ENCODE measurements at regions not wholly inside any gene's neighbourhood (a gene's known extent, or its start where the extent isn't known, plus 50 kb on each side); places are given as distances from the start of the nearest gene placed in this dataset.
A peak's percentile ranks its signal among the peaks of the same experiment; 100 is the strongest.

- intact Hi-C loops (cut with micrococcal nuclease) = loop anchor here (5.0 kb wide), 2 partner anchors 264 to 961 kb away; no protein-coding TSS in a partner anchor
- Mint-ChIP-seq H3K4me1 (ENCODE audit: low read depth) (peaks cover 44% of the 10 kb centered on the region), H3K9me3 (no peaks in the 10 kb centered on the region), H3K27me3 (ENCODE audit: insufficient read depth) (no peaks in the 10 kb centered on the region), H3K4me3 (no peak overlapping the region), H3K36me3 (ENCODE audit: low read depth) (peaks cover 3% of the 10 kb centered on the region), H3K27ac (peak overlapping the region; percentile 31)
- DNase-seq (ENCODE audit: low spot score) = no peak
Observed at GRCh38 chr7:131238347-131238931, 89.2 kb upstream of the MKLN1 start.

DNA sequence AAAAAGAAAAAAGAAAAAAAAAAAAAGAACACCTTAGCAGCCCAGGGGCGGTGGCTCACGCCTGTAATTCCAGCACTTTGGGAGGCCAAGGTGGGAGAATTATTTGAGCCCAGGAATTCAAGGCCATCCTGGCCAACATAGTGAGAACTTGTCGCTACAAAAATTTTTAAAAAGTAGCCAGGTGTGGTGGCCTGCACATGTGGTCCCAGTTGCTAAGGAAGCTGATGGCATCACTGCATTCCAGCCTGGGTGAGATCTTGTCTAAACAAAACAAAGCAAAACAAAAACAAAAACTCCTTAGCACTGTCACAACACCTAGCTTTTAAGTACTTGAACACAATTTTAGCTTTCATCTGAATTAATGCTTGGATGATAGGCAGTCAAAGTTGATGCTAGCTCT, 86.3 kb upstream of the MKLN1 start:
- Mint-ChIP-seq H3K27me3 (ENCODE audit: insufficient read depth) (no peaks in the 10 kb centered on the region), H3K36me3 (ENCODE audit: low read depth) (no peaks in the 10 kb centered on the region), H3K27ac (no peak overlapping the region), H3K4me3 (no peak overlapping the region), H3K4me1 (ENCODE audit: low read depth) (peaks cover 22% of the 10 kb centered on the region), H3K9me3 (no peaks in the 10 kb centered on the region)
- no peak for DNase-seq (ENCODE audit: low spot score)
- intact Hi-C loops (cut with micrococcal nuclease) = no loop called here

- DNase-seq (ENCODE audit: low spot score) = no peak
- Mint-ChIP-seq H3K36me3 (ENCODE audit: low read depth) (no peaks in the 10 kb centered on the region), H3K27me3 (ENCODE audit: insufficient read depth) (peaks cover 3% of the 10 kb centered on the region), H3K4me1 (ENCODE audit: low read depth) (peaks cover 14% of the 10 kb centered on the region), H3K9me3 (no peaks in the 10 kb centered on the region), H3K27ac (no peak overlapping the region), H3K4me3 (no peak overlapping the region)
- intact Hi-C loops (cut with micrococcal nuclease) = no loop called here
Observed at GRCh38 chr7:131242123-131242650, 85.5 kb upstream of the MKLN1 start.

DNA sequence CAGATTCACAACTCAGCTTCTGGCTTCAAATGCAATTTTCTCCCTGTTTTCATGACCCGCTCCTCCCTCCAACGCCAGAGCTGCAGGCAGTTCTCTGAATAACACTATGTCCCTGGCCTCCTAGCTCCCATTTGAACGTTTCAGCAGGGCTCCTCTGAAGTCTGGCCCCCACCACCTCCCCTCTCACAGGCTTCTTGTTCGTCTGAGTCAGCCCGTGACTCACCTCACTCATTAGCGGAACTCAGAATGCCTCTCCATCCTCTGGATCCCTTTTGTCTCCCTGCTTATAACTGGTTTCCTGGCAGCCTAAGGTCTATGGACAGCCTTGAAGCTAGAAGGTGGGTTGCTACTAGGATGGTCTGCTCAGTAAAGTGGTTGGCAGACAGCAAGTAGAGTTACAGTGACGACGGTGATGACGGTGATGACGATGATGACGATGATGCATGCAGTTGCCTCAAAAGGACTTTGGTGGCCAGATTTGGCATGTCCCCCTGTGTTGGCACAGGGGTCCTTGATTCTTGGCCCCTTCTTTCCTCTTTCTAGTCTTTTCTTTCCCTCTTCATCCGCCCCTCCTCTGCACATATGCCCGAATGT, 83.3 kb upstream of the MKLN1 start:
- Mint-ChIP-seq H3K9me3 (no peaks in the 10 kb centered on the region), H3K27me3 (ENCODE audit: insufficient read depth) (peaks cover 5% of the 10 kb centered on the region), H3K27ac (no peak overlapping the region), H3K4me3 (no peak overlapping the region), H3K36me3 (ENCODE audit: low read depth) (no peaks in the 10 kb centered on the region), H3K4me1 (ENCODE audit: low read depth) (no peaks in the 10 kb centered on the region)
- no peak for DNase-seq (ENCODE audit: low spot score)
- intact Hi-C loops (cut with micrococcal nuclease) = no loop called here

GRCh38 chr7:131249003-131249402, 78.7 kb upstream of the MKLN1 start:
- H3K27ac Mint-ChIP-seq = no peak overlapping the region
- DNase-seq (ENCODE audit: low spot score) = no peak
- H3K4me3 Mint-ChIP-seq = no peak overlapping the region
- peaks cover under 1% of the 10 kb centered on the region for H3K36me3 Mint-ChIP-seq (ENCODE audit: low read depth)
- H3K27me3 Mint-ChIP-seq (ENCODE audit: insufficient read depth) = peaks cover 10% of the 10 kb centered on the region
- H3K4me1 Mint-ChIP-seq (ENCODE audit: low read depth) = peaks cover 6% of the 10 kb centered on the region
- H3K9me3 Mint-ChIP-seq = peaks cover 6% of the 10 kb centered on the region
- intact Hi-C loops (cut with micrococcal nuclease) = no loop called here

GRCh38 chr7:131249483-131249882, 78.2 kb upstream of the MKLN1 start:
- Mint-ChIP-seq H3K27me3 (ENCODE audit: insufficient read depth) (peaks cover 11% of the 10 kb centered on the region), H3K4me3 (no peak overlapping the region), H3K4me1 (ENCODE audit: low read depth) (peaks cover 10% of the 10 kb centered on the region), H3K36me3 (ENCODE audit: low read depth) (peaks cover 3% of the 10 kb centered on the region), H3K27ac (no peak overlapping the region), H3K9me3 (peaks cover 11% of the 10 kb centered on the region)
- intact Hi-C loops (cut with micrococcal nuclease) = no loop called here
- DNase-seq (ENCODE audit: low spot score) = no peak

DNA sequence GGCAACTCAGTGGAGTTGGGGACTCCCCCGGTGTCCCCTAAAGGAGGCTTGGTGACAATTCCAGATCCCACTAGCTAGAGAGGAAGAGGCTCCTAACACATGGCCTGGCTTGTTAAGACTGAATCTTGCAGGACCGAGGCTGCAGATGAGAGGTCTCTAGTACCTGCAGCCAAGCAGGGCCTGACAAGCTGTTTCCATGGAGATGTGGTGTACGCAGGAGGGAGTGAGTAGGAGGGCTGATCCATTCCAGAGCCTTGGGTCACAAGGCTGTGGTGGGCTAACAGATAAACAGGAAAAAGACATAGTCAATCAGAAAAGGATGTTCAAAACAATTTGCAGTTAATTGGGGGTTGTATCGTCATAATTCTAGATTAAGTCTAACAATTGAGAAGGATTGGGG, 77.3 kb upstream of the MKLN1 start:
- no peak for DNase-seq (ENCODE audit: low spot score)
- intact Hi-C loops (cut with micrococcal nuclease) = no loop called here
- H3K36me3 Mint-ChIP-seq (ENCODE audit: low read depth) = peaks cover 4% of the 10 kb centered on the region
- peaks cover 10% of the 10 kb centered on the region for H3K4me1 Mint-ChIP-seq (ENCODE audit: low read depth)
- peaks cover 19% of the 10 kb centered on the region for H3K9me3 Mint-ChIP-seq
- H3K4me3 Mint-ChIP-seq = no peak overlapping the region
- H3K27me3 Mint-ChIP-seq (ENCODE audit: insufficient read depth) = peaks cover 11% of the 10 kb centered on the region
- no peak overlapping the region for H3K27ac Mint-ChIP-seq

- DNase-seq (ENCODE audit: low spot score) = no peak
- Mint-ChIP-seq H3K36me3 (ENCODE audit: low read depth) (peaks cover 4% of the 10 kb centered on the region), H3K4me3 (no peak overlapping the region), H3K27ac (no peak overlapping the region), H3K4me1 (ENCODE audit: low read depth) (peaks cover 10% of the 10 kb centered on the region), H3K9me3 (peaks cover 19% of the 10 kb centered on the region), H3K27me3 (ENCODE audit: insufficient read depth) (peaks cover 11% of the 10 kb centered on the region)
- intact Hi-C loops (cut with micrococcal nuclease) = no loop called here
Observed at GRCh38 chr7:131251371-131251770, 76.3 kb upstream of the MKLN1 start.

GRCh38 chr7:131252976-131253375, 74.7 kb upstream of the MKLN1 start:
- DNase-seq (ENCODE audit: low spot score) = no peak
- Mint-ChIP-seq H3K36me3 (ENCODE audit: low read depth) (peaks cover 4% of the 10 kb centered on the region), H3K27me3 (ENCODE audit: insufficient read depth) (peaks cover 10% of the 10 kb centered on the region), H3K4me1 (ENCODE audit: low read depth) (peaks cover 10% of the 10 kb centered on the region), H3K9me3 (peaks cover 19% of the 10 kb centered on the region), H3K27ac (no peak overlapping the region), H3K4me3 (no peak overlapping the region)
- intact Hi-C loops (cut with micrococcal nuclease) = no loop called here

- DNase-seq (ENCODE audit: low spot score) = no peak
- H3K27ac Mint-ChIP-seq = no peak overlapping the region
- peaks cover 19% of the 10 kb centered on the region for H3K9me3 Mint-ChIP-seq
- H3K27me3 Mint-ChIP-seq (ENCODE audit: insufficient read depth) = peaks cover 8% of the 10 kb centered on the region
- peaks cover 4% of the 10 kb centered on the region for H3K36me3 Mint-ChIP-seq (ENCODE audit: low read depth)
- intact Hi-C loops (cut with micrococcal nuclease) = no loop called here
- peaks cover 10% of the 10 kb centered on the region for H3K4me1 Mint-ChIP-seq (ENCODE audit: low read depth)
- H3K4me3 Mint-ChIP-seq = no peak overlapping the region
Observed at GRCh38 chr7:131254211-131254610, 73.5 kb upstream of the MKLN1 start.

DNA sequence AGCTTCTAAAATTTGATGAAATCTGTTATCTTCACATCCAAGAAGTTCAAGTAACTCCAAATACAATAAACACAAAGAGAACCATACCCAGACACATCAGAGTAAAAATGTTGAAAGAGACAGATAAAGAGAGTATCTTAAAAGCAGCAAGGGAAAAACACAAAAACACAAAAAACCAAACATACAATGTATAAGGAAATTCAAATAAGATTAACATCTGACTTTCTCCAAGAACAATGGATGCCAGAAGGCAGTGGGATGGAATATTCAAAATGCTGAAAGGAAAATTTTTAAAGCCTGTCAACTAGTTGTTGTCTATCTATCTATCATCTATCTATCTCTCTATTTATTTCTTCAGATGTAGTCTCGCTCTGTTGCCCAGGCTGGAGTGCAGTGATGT, 72.4 kb upstream of the MKLN1 start:
- H3K36me3 Mint-ChIP-seq (ENCODE audit: low read depth) = peaks cover 4% of the 10 kb centered on the region

DNA sequence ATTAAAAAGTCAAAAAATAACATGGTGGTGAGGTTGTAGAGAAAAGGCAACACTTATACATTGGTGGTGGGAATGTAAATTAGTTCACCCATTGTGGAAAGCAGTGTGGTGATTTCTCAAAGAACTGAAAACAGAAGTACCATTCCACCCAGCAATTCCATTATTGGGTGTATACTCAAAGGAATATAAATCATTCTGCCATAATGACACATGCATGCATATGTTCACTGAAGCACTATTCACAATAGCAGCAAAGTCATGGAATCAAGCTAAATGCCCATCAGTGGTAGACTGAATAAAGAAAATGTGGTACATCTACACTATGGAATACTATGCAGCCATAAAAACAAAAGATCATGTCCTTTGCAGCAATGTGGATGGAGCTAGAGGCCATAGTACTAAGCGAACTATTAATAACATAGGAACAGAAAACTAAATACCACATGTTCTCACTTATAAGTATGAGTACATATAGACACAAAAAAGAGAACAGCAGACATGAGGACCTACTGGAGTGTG, 66.1 kb upstream of the MKLN1 start:
- intact Hi-C loops (cut with micrococcal nuclease) = no loop called here
- H3K4me3 Mint-ChIP-seq = no peak overlapping the region
- no peaks in the 10 kb centered on the region for H3K4me1 Mint-ChIP-seq (ENCODE audit: low read depth)
- peaks cover 12% of the 10 kb centered on the region for H3K27me3 Mint-ChIP-seq (ENCODE audit: insufficient read depth)
- no peaks in the 10 kb centered on the region for H3K36me3 Mint-ChIP-seq (ENCODE audit: low read depth)
- peaks cover 3% of the 10 kb centered on the region for H3K9me3 Mint-ChIP-seq
- DNase-seq (ENCODE audit: low spot score) = no peak
- H3K27ac Mint-ChIP-seq = no peak overlapping the region

More for the DNA sequence above, 72.4 kb upstream of the MKLN1 start:
- intact Hi-C loops (cut with micrococcal nuclease) = no loop called here
- H3K4me1 Mint-ChIP-seq (ENCODE audit: low read depth) = peaks cover 10% of the 10 kb centered on the region
- peaks cover 7% of the 10 kb centered on the region for H3K27me3 Mint-ChIP-seq (ENCODE audit: insufficient read depth)
- no peak overlapping the region for H3K27ac Mint-ChIP-seq
- no peak for DNase-seq (ENCODE audit: low spot score)
- H3K4me3 Mint-ChIP-seq = no peak overlapping the region
- peaks cover 19% of the 10 kb centered on the region for H3K9me3 Mint-ChIP-seq

- peaks cover 9% of the 10 kb centered on the region for H3K9me3 Mint-ChIP-seq
- no peak overlapping the region for H3K27ac Mint-ChIP-seq
- H3K36me3 Mint-ChIP-seq (ENCODE audit: low read depth) = no peaks in the 10 kb centered on the region
- DNase-seq (ENCODE audit: low spot score) = no peak
- H3K27me3 Mint-ChIP-seq (ENCODE audit: insufficient read depth) = peaks cover 11% of the 10 kb centered on the region
- H3K4me1 Mint-ChIP-seq (ENCODE audit: low read depth) = no peaks in the 10 kb centered on the region
- H3K4me3 Mint-ChIP-seq = no peak overlapping the region
- intact Hi-C loops (cut with micrococcal nuclease) = no loop called here
Observed at GRCh38 chr7:131265227-131265626, 62.4 kb upstream of the MKLN1 start.

Data from activated T-helper 1 cell treated with anti-CD3 and anti-CD28 coated beads, Interleukin-12 subunit alpha, Interleukin-12 subunit beta, Interleukin-2, Interleukin-4 antibody, amounts not matched to agents 30 ng/mL and 10 ng/mL and 1 ng/mL, durations not matched to agents 14 hours and 24 hours and 36 hours (primary cell).